ENCODE measurements at regions not wholly inside any gene's neighbourhood (a gene's known extent, or its start where the extent isn't known, plus 50 kb on each side); places are given as distances from the start of the nearest gene placed in this dataset.

GRCh38 chr2:65782996-65783650 lies 350.7 kb upstream of the SPRED2 start:
- intact Hi-C loops (cut with DNase I; ENCODE audit: low total_unique reads): no loop called here
- no peaks in the 10 kb centered on the region for H3K27me3 ChIP-seq
- DNase-seq: no peak
- no peak overlapping the region for H3K4me3 ChIP-seq
- no peaks in the 10 kb centered on the region for H3K9me3 ChIP-seq
- no peak overlapping the region for H3K27ac ChIP-seq
- TF ChIP-seq POLR2A (IDR thresholded peaks at IDR 0.05) (no peak), CTCF (IDR thresholded peaks at IDR 0.05) (no peak)
- no peaks in the 10 kb centered on the region for H3K36me3 ChIP-seq (ENCODE audit: low read depth, missing control alignments)
- 81 to 89% methylated on average over 5 of the region's 5 CpGs for WGBS, 2 donors
- H3K4me1 ChIP-seq: no peaks in the 10 kb centered on the region

- Histone ChIP-seq H3K27me3 (no peaks in the 10 kb centered on the region), H3K27ac (no peak overlapping the region), H3K4me1 (no peaks in the 10 kb centered on the region), H3K9me3 (no peaks in the 10 kb centered on the region), H3K36me3 (ENCODE audit: low read depth, missing control alignments) (no peaks in the 10 kb centered on the region), H3K4me3 (no peak overlapping the region)
- no peak for DNase-seq
- 91 to 92% methylated on average over 1 of the region's 1 CpG for WGBS, 2 donors
- intact Hi-C loops (cut with DNase I; ENCODE audit: low total_unique reads): no loop called here
- TF ChIP-seq CTCF (IDR thresholded peaks at IDR 0.05) (no peak), POLR2A (IDR thresholded peaks at IDR 0.05) (no peak)
Measured at GRCh38 chr2:65782186-65782585, 349.8 kb upstream of the SPRED2 start.

DNA sequence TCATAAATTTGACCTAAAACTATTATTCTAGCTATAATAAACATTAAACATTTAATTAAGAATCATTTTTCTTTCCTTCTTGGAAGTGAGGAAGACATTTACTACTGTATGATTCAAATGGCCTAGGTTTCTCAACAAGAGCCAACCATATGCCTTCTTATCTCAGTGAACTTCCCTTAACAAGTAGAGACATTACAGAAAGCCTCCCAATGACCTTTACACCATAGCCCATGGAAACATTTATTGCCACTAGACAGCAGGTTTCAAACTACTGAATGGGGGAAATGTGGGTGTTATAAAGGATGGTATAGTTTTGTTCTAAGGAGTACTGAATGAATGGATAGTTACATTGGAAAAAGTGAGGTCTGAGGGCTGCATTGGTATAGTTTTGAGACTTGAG lies 349.4 kb upstream of the SPRED2 start:
- no peak overlapping the region for H3K27ac ChIP-seq
- intact Hi-C loops (cut with DNase I; ENCODE audit: low total_unique reads): no loop called here
- no peak overlapping the region for H3K4me3 ChIP-seq
- no peak for DNase-seq
- no peak for TF ChIP-seq CTCF (IDR thresholded peaks at IDR 0.05)
- TF ChIP-seq POLR2A (IDR thresholded peaks at IDR 0.05): no peak
- no peaks in the 10 kb centered on the region for H3K4me1 ChIP-seq
- H3K9me3 ChIP-seq: no peaks in the 10 kb centered on the region
- H3K36me3 ChIP-seq (ENCODE audit: low read depth, missing control alignments): no peaks in the 10 kb centered on the region
- H3K27me3 ChIP-seq: no peaks in the 10 kb centered on the region

- Histone ChIP-seq H3K4me3 (no peak overlapping the region), H3K27me3 (no peaks in the 10 kb centered on the region), H3K36me3 (ENCODE audit: low read depth, missing control alignments) (no peaks in the 10 kb centered on the region), H3K27ac (no peak overlapping the region), H3K4me1 (no peaks in the 10 kb centered on the region), H3K9me3 (no peaks in the 10 kb centered on the region)
- no peak for TF ChIP-seq POLR2A (IDR thresholded peaks at IDR 0.05)
- no peak for TF ChIP-seq CTCF (IDR thresholded peaks at IDR 0.05)
- intact Hi-C loops (cut with DNase I; ENCODE audit: low total_unique reads): no loop called here
- DNase-seq: no peak
- 92 to 100% methylated on average over 1 of the region's 1 CpG for WGBS, 2 donors
Measured at GRCh38 chr2:65779021-65779420, 346.6 kb upstream of the SPRED2 start.

GRCh38 chr2:65778137-65778536 lies 345.7 kb upstream of the SPRED2 start:
- H3K36me3 ChIP-seq (ENCODE audit: low read depth, missing control alignments): no peaks in the 10 kb centered on the region
- no peaks in the 10 kb centered on the region for H3K4me1 ChIP-seq
- no peak overlapping the region for H3K4me3 ChIP-seq
- H3K27me3 ChIP-seq: no peaks in the 10 kb centered on the region
- no peak for TF ChIP-seq POLR2A (IDR thresholded peaks at IDR 0.05)
- TF ChIP-seq CTCF (IDR thresholded peaks at IDR 0.05): no peak
- DNase-seq: no peak
- intact Hi-C loops (cut with DNase I; ENCODE audit: low total_unique reads): no loop called here
- H3K27ac ChIP-seq: no peak overlapping the region
- 89 to 91% methylated on average over 2 of the region's 2 CpGs for WGBS, 2 donors
- no peaks in the 10 kb centered on the region for H3K9me3 ChIP-seq
